ENCODE measurements at regions not wholly inside any gene's neighbourhood (a gene's known extent, or its start where the extent isn't known, plus 50 kb on each side); places are given as distances from the start of the nearest gene placed in this dataset.

DNA sequence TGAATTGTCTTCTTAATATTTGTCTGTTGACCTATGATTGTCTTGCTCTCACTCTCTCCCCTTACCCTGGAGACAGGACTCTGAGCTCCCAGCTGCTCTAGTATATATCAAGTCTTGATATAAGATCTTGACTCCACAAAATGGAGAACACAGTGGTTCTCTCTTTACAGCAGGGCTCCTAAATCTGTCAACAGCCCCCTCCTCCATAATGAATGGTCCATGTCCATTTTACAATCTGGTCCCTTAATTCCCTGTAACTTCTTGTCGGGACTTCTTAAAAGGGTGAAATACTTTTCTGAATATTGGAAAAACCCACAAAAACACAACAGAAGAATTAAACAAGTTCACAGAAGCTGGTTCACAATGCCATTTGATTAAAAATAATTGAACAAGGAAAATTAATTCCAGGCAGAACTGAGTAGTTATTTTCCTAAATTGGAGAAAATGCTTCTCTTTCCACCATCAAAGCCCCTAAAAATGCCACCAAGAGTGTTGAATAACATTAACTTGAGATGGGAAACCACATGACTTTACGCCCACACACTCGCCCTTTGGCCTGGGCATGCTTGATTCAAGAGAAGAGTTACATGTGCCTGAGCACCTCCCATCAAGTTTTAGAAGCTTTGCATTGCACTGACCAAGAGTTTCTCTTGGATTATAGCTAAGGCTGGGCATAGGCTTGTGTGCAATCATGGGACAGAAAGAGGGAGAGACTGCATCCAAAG, 109.8 kb downstream of the TOMM20 start:
- BruUV-seq (replicated peaks): no TSS peak
- Mint-ChIP-seq H3K4me3 (ENCODE audit: unreplicated experiment) (no peak overlapping the region), H3K27me3 (ENCODE audit: insufficient read depth, unreplicated experiment) (no peaks in the 10 kb centered on the region), H3K36me3 (ENCODE audit: insufficient read depth, unreplicated experiment) (peaks cover 7% of the 10 kb centered on the region), H3K9me3 (ENCODE audit: unreplicated experiment) (peaks cover 31% of the 10 kb centered on the region), H3K4me1 (ENCODE audit: insufficient read depth, unreplicated experiment) (peaks cover 25% of the 10 kb centered on the region), H3K27ac (ENCODE audit: low read depth, unreplicated experiment) (no peak overlapping the region)
- DNase-seq (ENCODE audit: unreplicated experiment): no peak
- ChIA-PET CTCF (interaction anchor here (0.7 to 2.8 kb wide), 8 partner anchors 16 to 412 kb away, joined by 3 to 14 read pairs (median 4); no protein-coding TSS in a partner anchor), POLR2A (interaction anchor here (0.8 to 5.0 kb wide), 22 partner anchors 14 to 541 kb away, joined by 3 to 53 read pairs (median 8); partner anchors contain the start of gene IRF2BP2)
- intact Hi-C loops (cut with micrococcal nuclease): loop anchor here (1.0 kb wide), 2 partner anchors 21 to 408 kb away; no protein-coding TSS in a partner anchor
- TF ChIP-seq CTCF (IDR thresholded peaks at IDR 0.05; ENCODE audit: unreplicated experiment): no peak

- peaks cover 25% of the 10 kb centered on the region for H3K4me1 Mint-ChIP-seq (ENCODE audit: insufficient read depth, unreplicated experiment)
- BruUV-seq (replicated peaks): no TSS peak
- no peak overlapping the region for H3K4me3 Mint-ChIP-seq (ENCODE audit: unreplicated experiment)
- no peaks in the 10 kb centered on the region for H3K27me3 Mint-ChIP-seq (ENCODE audit: insufficient read depth, unreplicated experiment)
- POLR2A ChIA-PET: interaction anchor here (0.7 to 5.0 kb wide), 29 partner anchors 8 to 540 kb away, joined by 3 to 53 read pairs (median 5); partner anchors contain the start of gene IRF2BP2
- no peak for TF ChIP-seq CTCF (IDR thresholded peaks at IDR 0.05; ENCODE audit: unreplicated experiment)
- H3K9me3 Mint-ChIP-seq (ENCODE audit: unreplicated experiment): peaks cover 31% of the 10 kb centered on the region
- DNase-seq (ENCODE audit: unreplicated experiment): peak; percentile 100
- H3K36me3 Mint-ChIP-seq (ENCODE audit: insufficient read depth, unreplicated experiment): peaks cover 11% of the 10 kb centered on the region
- intact Hi-C loops (cut with micrococcal nuclease): loop anchor here (1.0 kb wide), 2 partner anchors 20 to 407 kb away; no protein-coding TSS in a partner anchor
- peak overlapping the region; percentile 0 for H3K27ac Mint-ChIP-seq (ENCODE audit: low read depth, unreplicated experiment)
- CTCF ChIA-PET: interaction anchor here (0.5 to 3.2 kb wide), 10 partner anchors 16 to 76 kb away, joined by 3 to 14 read pairs (median 4); no protein-coding TSS in a partner anchor
Observed at GRCh38 chr1:235018161-235018560, 110.5 kb downstream of the TOMM20 start.

- intact Hi-C loops (cut with micrococcal nuclease): loop anchor here (1.0 kb wide), 2 partner anchors 19 to 406 kb away; no protein-coding TSS in a partner anchor
- DNase-seq (ENCODE audit: unreplicated experiment): peak; percentile 25
- Mint-ChIP-seq H3K27ac (ENCODE audit: low read depth, unreplicated experiment) (peak overlapping the region; percentile 0), H3K4me3 (ENCODE audit: unreplicated experiment) (no peak overlapping the region), H3K9me3 (ENCODE audit: unreplicated experiment) (peaks cover 31% of the 10 kb centered on the region), H3K4me1 (ENCODE audit: insufficient read depth, unreplicated experiment) (peaks cover 25% of the 10 kb centered on the region), H3K27me3 (ENCODE audit: insufficient read depth, unreplicated experiment) (no peaks in the 10 kb centered on the region), H3K36me3 (ENCODE audit: insufficient read depth, unreplicated experiment) (peaks cover 11% of the 10 kb centered on the region)
- POLR2A ChIA-PET: interaction anchor here (0.6 to 5.0 kb wide), 27 partner anchors 9 to 540 kb away, joined by 3 to 53 read pairs (median 4); partner anchors contain the start of gene IRF2BP2
- no peak for TF ChIP-seq CTCF (IDR thresholded peaks at IDR 0.05; ENCODE audit: unreplicated experiment)
- BruUV-seq (replicated peaks): no TSS peak
- CTCF ChIA-PET: interaction anchor here (0.5 to 3.2 kb wide), 11 partner anchors 17 to 406 kb away, joined by 3 to 14 read pairs (median 4); no protein-coding TSS in a partner anchor
Observed at GRCh38 chr1:235017719-235018118, 110.9 kb downstream of the TOMM20 start.

GRCh38 chr1:235017191-235017590, 111.4 kb downstream of the TOMM20 start:
- Mint-ChIP-seq H3K4me3 (ENCODE audit: unreplicated experiment) (no peak overlapping the region), H3K27me3 (ENCODE audit: insufficient read depth, unreplicated experiment) (no peaks in the 10 kb centered on the region), H3K4me1 (ENCODE audit: insufficient read depth, unreplicated experiment) (peaks cover 29% of the 10 kb centered on the region), H3K27ac (ENCODE audit: low read depth, unreplicated experiment) (no peak overlapping the region), H3K9me3 (ENCODE audit: unreplicated experiment) (peaks cover 31% of the 10 kb centered on the region), H3K36me3 (ENCODE audit: insufficient read depth, unreplicated experiment) (peaks cover 11% of the 10 kb centered on the region)
- no TSS peak for BruUV-seq (replicated peaks)
- no peak for DNase-seq (ENCODE audit: unreplicated experiment)
- ChIA-PET CTCF (interaction anchor here (0.7 to 3.2 kb wide), 6 partner anchors 19 to 406 kb away, joined by 3 to 14 read pairs (median 6); no protein-coding TSS in a partner anchor), POLR2A (interaction anchor here (0.6 to 5.0 kb wide), 24 partner anchors 9 to 539 kb away, joined by 3 to 53 read pairs (median 6); partner anchors contain the start of gene IRF2BP2)
- TF ChIP-seq CTCF (IDR thresholded peaks at IDR 0.05; ENCODE audit: unreplicated experiment): no peak
- intact Hi-C loops (cut with micrococcal nuclease): no loop called here
